GM19468 (cell line): ENCODE measurements at regions not wholly inside any gene's neighbourhood (a gene's known extent, or its start where the extent isn't known, plus 50 kb on each side); places are given as distances from the start of the nearest gene placed in this dataset.

ENCODE experiments used
- ATAC-seq: cut with Tn5 transposase; IDR thresholded peaks from one replicate; pipeline ENCODE4 v1.9.1; 2021; ENCODE audit warnings: mild to moderate bottlenecking, moderate library complexity, moderate number of reproducible peaks; ENCODE audit not compliant: unreplicated experiment; ENCODE audit errors: extremely low read depth

GRCh38 chr6:14664621-14665315 lies 547.2 kb downstream of the CD83 start:
- no peak for ATAC-seq

DNA sequence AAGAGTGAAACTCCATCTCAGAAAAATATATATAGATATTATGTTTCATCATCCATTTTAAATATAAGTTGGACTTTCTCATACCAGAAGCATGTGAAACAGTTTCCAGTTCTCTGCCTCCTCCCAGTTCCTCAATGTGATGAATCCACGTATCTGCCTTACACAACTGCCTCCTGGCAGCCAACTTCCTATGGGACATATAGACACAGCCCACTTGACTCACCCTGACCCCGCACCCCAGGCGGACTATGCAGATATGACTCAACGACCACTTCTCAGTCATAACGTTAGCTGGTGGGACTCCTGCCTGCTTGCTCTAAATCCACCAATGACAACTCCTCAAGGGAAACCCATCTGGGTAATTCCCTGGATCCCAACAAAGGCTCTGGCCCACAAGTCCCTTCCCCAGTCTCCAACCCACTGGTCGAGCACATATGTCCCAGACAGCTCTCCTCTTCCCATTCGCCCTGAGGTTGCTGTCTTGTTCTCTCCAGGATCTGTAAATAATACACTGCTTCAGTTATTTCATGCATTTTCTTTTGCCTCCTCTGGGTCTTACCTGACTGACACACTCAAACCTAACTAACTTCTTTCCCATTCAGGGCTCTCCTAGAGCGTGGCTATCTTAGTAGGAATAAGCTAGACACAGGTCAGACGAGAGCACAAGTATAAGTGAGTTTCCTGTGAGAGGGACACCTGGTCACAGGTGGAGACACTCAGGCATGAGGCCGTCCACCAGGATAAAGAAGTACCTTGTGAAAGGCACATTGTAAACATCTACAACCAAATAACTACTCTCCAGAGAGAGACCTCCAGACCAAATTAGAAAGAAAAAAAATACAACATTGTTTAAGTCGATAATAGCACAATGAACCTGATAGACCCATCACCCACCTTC lies 548.5 kb downstream of the CD83 start:
- no peak for ATAC-seq

GRCh38 chr6:14670806-14671205 lies 553.2 kb downstream of the CD83 start:
- no peak for ATAC-seq

- ATAC-seq = no peak
Measured at GRCh38 chr6:14671261-14671681, 553.7 kb downstream of the CD83 start.

GRCh38 chr6:14671937-14672336 lies 554.4 kb downstream of the CD83 start:
- no peak for ATAC-seq

DNA sequence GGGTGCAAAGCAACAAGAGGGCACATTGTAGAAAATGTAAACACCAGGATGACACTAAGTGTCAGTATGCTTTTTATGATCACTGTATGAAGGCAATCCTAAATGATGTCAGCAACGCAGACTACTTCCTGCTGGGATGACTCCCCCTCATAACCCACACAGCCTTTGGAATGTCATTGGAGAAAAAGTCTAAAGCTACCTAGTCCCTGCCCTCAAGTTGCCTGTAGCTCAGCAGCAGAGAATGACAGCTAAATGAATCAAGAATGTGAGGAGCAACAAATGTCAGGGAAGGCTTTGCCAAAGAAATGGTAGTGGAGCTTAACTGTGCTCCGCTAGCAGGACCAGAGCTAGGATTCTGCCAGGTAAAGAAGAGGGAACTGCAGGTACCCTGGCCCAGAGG lies 555.6 kb downstream of the CD83 start:
- no peak for ATAC-seq

DNA sequence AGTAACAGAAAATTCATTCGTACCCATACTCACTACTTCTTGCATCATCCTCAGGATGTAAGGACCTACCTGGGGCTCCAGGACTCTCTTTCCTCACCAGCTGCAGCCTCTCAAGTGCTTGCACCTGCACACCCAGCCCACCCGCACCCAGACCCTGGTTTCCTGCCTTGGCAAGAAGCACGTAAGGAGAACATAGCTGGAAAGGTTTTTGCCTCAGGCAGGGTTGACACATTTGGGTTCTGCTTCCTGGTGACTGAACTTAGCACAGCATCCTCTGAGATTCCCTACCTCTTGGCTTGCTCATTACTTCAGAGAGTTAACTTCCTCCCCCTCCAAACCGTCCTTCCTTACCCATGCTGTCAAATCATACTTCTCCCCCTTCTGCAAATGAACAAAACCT lies 556.9 kb downstream of the CD83 start:
- no peak for ATAC-seq

DNA sequence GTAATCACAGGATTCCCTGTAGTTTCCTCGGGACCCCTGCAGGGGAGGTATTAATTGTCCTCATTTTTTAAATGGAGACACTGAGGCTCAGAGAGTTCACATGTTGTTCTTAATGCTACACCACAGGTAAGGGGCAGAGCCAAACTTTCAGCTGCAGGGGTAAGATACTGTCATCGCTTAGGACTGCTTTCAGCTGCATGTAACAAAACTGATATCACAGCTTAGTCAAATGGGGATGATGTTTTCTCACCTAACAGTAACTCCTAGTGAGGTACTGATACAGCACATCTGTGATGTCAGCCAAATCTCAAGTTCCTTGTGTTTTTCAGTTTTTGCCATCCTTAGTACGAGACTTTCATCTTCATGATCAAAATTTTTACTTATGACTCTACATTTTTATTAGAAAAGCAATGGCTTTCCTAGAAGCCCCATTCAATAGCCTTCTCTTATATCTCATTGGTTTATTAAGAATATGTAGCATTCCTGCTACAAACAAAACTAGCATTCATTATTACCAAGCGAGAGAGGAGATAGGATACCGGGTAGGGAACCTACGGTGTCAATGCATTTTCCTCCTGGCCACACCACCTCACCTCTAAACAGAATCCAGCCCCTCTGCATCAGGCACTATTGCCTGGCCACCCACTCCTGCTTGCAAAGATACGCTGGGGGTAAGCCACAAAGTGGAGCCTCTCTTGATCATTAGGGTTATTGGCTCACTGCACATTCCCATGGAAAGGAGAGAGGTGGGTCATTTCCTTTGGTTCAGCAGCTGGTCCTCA lies 557.5 kb downstream of the CD83 start:
- ATAC-seq = no peak

DNA sequence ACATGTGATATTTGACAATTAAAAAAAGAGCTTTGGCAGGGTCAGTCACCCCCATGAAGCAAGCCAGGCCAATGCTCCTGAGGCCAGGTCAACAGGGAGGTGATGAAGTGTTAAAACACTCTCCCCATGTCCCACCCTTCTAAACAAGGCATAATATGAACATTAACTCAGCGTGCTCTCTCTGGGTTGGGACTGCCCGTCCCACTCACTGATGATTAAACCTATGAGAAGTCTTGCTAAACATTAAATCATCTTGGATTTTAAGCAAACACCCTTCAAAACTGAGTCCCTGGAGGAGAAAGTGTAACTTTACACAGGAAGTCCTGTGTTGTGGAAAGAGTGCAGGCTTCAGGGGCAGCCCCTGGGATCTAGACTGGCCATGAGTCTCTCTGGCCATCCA lies 558.5 kb downstream of the CD83 start:
- no peak for ATAC-seq

DNA sequence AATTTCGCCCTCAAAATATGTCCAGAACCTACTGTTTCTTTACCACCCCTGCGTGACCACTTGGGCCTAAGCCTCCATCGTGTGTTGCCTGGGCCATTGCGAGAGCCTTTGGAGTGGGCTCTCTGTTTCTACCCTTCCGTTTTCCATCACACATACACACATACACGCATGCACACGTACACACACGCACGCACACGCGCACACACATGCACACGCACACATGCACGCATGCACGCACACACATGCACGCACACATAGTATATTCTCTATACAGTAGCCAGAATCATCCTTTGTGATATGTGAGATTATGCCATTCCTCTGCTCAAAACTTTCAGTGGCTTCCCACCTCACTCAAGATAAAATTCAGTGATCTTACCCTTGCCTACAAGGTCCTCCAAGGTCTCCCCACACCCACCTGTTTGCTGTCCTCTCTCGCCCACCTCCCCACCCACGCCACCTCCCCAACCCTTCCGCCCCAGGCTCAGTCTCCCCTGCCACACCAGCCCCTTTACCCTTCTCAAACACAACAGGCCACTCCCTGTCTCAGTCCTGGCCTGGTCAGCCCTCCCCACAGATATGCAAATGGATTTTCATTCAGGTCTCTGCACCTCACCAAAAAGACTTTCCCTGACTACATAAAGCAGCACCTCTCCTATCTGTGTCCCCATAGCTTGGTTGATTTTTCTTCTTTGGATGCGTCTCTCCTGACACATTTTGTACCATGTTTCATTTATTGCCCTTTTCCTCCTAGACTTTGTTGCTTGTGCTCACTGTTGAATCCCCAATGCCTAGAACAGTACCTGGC lies 559.6 kb downstream of the CD83 start:
- ATAC-seq = no peak

GRCh38 chr6:14681699-14682487 lies 564.0 kb upstream of the JARID2 start:
- no peak for ATAC-seq

DNA sequence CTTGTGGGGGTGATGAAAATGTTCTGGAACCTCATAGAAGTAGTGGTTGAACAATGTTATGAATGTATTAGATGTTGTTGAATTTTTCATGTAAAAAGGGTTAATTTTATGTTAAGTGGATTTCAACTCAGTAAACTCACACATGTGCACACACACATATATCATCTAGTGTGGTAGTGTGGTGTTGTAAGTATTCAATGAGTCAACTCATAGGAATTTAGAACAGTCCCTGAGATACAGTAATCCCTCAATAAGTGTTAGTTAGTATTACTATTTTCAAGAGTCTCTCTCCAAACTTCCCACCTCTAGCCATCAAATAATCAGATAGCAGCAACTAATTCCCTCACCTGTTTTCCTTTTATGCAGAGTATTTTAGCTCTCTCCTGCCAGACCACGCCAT lies 563.1 kb upstream of the JARID2 start:
- no peak for ATAC-seq

DNA sequence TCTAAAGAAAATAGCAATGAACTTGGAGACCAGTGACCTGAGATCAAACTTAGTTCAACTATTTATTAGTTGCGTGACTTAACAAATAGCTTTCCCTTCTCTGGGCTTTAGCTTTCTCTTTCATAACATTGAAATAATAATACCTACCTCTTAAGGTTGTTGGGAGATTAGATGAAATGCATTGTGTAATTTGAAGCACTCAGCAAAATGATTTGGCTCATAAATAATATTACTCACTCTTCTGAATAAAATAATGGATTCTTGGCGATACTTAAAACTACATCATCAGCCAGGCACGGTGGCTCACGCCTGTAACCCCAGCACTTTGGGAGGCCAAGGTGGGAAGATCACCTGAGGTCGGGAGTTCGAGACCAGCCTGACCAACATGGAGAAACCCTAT lies 556.2 kb upstream of the JARID2 start:
- ATAC-seq = no peak

DNA sequence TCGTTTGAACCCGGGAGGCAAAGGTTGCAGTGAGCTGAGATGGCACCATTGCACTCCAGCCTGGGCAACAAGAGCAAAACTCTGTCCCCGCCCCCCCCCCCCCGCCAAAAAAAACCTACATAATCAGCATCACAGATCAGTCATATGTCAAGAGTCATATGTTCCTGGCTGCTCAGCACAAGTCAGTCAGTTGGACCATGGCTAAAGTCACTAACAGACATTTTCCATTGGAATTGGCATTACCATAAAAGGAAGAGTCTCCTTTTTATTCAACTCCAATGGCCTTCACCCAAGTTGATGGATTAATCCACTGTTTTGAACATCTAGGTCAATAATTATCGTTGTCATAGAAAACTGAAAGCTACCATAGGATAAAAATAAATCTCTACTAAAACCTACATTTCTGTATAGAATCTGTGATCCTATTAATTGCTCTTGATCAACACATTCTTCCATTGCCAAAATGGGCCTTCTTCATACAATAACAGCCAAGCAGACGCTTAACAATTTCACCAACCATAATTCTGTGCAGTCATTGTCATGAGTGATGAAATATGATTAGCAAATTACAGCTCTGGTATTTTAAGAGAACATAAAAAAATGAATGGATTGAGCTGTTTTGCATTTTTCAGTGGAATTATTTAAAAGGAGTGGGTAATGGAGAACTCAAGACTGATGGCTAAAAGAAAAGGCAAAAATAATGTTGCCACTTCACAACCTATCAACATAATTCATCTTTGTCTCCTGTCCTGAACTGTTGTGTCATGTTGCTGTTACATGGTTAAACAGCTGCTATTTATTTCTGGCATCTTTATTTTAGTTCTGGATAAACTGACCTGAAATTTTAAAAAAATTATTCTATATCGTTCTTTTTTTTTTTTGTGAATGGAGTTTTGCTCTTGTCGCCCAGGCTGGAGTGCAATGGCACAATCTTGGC lies 555.5 kb upstream of the JARID2 start:
- ATAC-seq = no peak

DNA sequence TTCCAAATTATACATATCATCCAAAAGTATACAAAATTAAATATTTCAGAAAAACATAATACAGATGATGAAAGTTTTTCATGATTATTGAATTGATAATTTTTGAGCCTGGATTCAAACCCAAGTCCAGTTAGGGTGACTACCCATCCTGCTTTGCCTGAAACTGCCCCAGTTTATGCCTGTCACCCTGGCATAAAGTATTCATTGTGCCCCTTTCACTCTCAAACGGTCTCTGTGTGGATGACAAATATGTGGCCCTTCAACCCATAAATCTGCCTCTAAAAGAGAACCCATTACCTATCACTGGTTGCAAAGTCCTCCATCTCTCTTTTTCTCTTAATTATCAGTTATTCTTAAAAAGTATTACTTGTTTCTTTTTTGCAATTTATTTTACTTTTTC lies 553.7 kb upstream of the JARID2 start:
- no peak for ATAC-seq

GRCh38 chr6:14693301-14694192 lies 552.3 kb upstream of the JARID2 start:
- no peak for ATAC-seq

DNA sequence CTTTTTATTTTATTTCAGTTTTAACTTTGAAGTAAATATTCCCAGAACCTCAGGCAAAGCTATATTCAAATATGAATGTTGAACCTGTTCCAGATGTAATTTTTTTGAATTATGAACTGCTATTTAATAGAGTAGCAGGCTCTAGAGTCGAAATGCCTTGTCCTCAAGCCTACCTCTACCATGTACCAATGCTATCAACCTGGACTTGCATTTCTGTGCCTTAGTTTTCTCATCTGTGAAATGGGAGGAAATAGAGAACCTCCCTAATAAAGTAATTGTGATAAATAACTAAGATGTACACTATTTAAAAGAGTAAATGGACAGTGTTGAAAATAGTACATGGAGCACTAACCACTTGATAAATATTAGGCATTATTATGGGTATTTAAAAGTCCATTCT lies 551.6 kb upstream of the JARID2 start:
- no peak for ATAC-seq
